SK-N-MC (cell line): ENCODE measurements at regions not wholly inside any gene's neighbourhood (a gene's known extent, or its start where the extent isn't known, plus 50 kb on each side); places are given as distances from the start of the nearest gene placed in this dataset.

Source experiments
- EZH2 ChIP-seq: fragments of 200-600 bp; sonication (generic); IDR thresholded peaks from one replicate; pipeline ENCODE4 v1.6.1; 2017; ENCODE audit warnings: antibody characterized with exemption
- FOXP2 ChIP-seq: optimal IDR thresholded peaks from 2 replicates; pipeline ENCODE3; 2011; ENCODE audit warnings: mild to moderate bottlenecking, moderate library complexity; ENCODE audit not compliant: insufficient read depth; ENCODE audit errors: extremely low read length, control extremely low read depth
- POLR2AphosphoS5 ChIP-seq: IDR thresholded peaks from 2 replicates; pipeline ENCODE4 v1.6.1; 2012; ENCODE audit warnings: mild to moderate bottlenecking, low read depth, low read length, borderline replicate concordance

GRCh38 chr16:59144841-59145240, 410.7 kb upstream of the GOT2 start:
- TF ChIP-seq EZH2 (no peak), POLR2AphosphoS5 (no peak), FOXP2 (no peak)
